Cerebellar nuclear complex (tissue), 1 donor: ENCODE measurements at regions not wholly inside any gene's neighbourhood (a gene's known extent, or its start where the extent isn't known, plus 50 kb on each side); places are given as distances from the start of the nearest gene placed in this dataset.

ENCODE experiments used
- DNase-seq, 2 experiments: peaks; one replicate each; lab custom pipeline; 2025; lab: John Stamatoyannopoulos, UW

DNA sequence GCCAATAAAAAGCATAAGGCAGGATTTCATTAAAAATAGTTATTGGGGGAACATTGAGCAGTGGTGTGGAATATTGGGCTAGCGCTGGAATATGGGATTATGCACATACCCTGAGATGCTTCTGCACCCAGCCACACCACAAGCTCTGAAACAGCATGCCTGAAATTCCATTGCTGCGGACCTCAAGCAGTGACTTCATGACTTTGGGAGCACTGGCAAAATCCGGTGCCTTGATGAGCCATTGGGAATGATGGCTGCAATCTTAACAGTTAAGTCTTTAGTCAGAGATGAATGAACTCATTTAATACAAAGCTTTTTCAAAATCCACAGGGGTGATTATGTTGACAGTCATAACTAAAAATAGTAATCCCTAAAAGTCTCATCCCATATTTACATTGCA lies 274.7 kb upstream of the MTPN start:
- no peak for DNase-seq

DNA sequence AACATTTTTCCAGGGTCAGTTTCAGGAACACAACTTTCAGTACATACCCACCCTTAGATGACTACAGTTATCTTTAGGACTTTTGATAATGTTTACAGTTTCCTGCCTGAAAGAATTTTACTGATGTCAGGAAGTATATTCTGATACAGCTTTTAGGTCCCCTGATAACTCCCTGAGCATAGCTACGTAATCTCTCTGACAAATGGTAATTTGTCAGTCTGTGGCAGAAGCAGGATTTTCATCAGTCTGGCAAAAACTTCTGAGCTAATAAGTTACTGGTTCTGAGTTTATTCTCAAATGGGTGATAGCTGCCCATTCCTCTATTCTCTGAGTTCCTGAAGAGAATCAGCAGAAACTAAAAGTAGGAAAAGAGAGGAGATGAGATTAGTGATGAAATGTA lies 270.1 kb upstream of the MTPN start:
- no peak for DNase-seq

GRCh38 chr7:136245327-136246004 lies 268.3 kb upstream of the MTPN start:
- DNase-seq, result no peak

DNA sequence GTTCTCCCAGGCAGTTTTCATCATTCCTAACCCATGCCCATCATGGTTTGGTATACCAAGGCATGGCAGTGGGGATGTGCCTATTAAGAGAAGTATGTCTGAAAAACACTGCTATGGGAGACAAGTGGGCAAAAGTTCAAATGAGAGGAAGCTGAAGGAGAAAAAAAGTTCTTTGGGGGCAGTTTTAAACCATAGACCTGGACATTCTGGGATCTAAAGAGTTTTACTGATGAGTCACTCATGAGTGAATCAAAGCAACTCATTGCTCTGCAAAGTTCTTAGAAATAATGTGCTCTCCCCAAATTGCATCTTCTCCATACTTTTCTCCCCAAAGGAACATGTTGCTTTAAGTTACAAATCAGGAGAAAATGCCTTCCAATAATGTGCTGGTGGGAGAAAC lies 256.9 kb upstream of the MTPN start:
- no peak for DNase-seq

GRCh38 chr7:136230210-136230609 lies 253.1 kb upstream of the MTPN start:
- DNase-seq, result no peak

- DNase-seq, result no peak
Observed at GRCh38 chr7:136229790-136230189, 252.6 kb upstream of the MTPN start.

DNA sequence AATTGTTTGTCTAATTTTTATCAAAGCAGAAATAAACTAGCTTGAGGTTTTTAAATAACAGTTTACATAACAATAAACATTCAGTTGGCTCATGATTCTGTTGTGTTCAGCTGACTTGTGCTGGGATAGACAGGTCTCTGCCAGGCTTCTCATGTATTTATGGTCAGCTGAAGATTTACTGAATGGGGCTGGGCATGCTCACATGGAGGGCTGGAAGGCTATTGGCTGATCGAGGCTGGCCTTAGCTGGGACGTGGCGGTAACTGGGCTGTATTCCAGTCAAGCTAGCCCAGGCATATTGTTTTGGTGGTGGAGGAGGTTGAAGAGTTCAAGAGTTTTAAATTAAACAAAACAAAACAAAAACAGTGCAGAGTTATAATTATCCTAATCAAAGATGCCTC lies 251.0 kb upstream of the MTPN start:
- DNase-seq, result no peak

DNA sequence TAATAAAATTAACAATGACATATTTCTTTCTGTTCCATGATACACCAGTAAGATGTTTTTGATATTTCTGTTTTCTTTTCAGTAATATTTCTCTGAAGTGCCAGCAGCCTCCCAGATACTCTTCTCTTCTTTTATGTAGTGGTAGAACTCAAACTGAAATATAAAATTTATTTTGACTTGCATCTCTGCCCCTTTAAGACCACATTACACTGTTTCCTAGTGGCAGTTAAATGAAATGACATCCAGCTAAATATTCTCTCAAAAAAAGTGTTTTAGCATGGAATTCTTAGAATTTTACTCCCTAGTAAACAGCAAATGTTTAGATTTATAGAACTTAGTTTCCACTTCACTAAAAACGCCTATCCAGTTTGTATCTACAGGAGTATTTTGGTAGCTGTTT lies 237.2 kb upstream of the MTPN start:
- DNase-seq, result no peak

DNA sequence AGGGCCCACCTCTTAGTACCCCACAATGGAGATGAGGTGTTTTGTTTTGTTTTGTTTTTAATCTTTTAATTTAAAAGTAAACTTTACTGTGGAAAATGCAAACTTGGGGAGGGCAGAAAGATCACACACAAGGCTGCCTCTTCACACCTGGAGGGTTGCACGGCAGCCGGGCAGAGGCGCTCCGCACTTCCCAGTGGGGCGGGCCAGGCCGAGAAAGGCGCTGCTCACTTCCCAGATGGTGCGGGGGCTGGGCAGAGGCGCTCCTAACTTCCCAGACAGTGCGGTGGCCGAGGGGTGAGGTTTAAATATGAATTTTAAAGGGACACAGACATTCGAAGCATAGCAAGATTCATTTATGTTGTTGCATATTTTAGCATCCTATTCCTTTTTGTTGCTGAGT lies 235.9 kb upstream of the MTPN start:
- DNase-seq, result no peak

- DNase-seq, result no peak
Observed at GRCh38 chr7:136210664-136211063, 233.5 kb upstream of the MTPN start.

DNA sequence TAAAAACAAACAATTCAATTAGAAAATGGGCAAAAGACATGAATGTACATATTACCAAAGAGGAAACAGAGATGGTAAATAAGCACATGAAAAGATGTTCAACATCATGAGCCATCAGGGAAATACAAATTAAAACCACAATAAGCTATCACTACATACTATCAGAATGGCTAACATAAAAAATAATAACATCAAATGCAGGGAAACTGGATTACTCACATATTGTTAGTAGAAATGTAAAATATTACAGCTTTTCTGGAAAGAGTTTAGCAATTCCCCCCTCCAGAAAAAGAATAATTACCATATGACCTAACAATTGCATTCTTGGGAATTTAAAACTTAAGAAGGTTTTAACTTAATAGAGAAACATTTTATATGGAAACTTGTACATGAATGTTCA lies 232.9 kb upstream of the MTPN start:
- DNase-seq, result no peak

- DNase-seq, result no peak
Observed at GRCh38 chr7:136205956-136206355, 228.8 kb upstream of the MTPN start.

DNA sequence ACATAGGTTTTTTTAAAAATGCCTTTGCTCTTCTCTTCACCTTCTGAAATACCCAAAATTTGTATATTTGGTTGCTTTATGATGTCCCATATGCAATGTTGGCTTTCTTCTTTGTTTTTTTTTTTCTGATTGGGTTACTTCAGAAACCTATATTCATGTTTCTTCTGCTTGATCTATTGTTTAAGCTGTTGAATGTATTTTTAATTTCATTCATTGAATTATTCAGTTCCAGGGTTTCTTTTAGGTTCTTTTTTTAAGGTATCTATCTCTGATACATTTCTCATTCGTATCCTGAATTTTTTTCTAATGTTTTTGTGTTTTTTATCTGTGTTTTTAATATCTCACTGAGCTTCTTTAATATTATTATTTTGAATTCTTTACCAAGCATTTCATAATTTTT lies 221.0 kb upstream of the MTPN start:
- DNase-seq, result no peak

- no peak for DNase-seq
Observed at GRCh38 chr7:136194878-136195277, 217.7 kb upstream of the MTPN start.

GRCh38 chr7:136193940-136194339 lies 216.8 kb upstream of the MTPN start:
- DNase-seq, result no peak

DNA sequence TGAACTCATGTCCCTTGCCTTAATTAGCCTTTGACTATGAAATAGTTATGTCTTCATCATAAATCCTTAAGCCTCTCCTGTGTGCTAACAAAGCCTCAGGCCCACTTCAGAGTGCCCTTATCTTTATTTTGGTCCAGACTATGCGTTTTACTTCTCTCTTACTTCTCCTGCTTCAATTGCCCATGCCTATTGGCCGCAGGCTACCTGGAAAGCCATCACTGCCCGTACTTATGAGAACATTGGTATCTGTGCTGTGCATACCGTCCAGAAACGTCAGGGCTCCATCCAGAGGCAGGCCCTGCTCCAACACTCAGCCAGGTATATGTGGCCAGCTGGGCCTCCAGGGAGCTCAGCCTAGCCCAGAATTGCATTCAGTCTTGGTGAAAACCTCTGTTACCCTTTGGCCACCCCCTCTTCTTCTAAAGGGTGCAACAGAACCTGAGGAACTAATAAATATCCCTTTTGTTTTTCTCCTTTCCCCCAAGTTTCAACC lies 212.4 kb upstream of the MTPN start:
- DNase-seq, result no peak

- DNase-seq, result no peak
Observed at GRCh38 chr7:136186281-136186680, 209.1 kb upstream of the MTPN start.

- no peak for DNase-seq
Observed at GRCh38 chr7:136184719-136185118, 207.6 kb upstream of the MTPN start.

DNA sequence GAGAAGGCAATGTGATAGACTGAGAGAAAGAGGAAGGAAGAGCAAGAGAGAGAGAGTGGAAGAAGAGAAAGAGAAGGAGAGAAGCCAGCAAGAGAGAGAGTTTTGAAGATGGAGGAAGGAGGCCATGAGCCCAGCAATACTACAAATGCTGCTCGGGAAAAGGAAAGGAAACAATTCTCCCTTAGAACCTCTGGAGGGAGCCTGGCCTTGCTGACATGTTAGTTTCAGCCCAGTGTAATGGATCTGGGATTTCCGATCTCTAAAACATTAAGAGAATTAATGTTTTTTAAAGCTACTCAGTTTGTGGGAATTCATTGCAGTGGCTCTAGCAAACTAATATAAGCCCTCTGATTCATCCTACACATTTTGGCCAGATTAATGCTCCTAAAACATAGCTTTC lies 206.8 kb upstream of the MTPN start:
- no peak for DNase-seq

GRCh38 chr7:136180984-136181383 lies 203.8 kb upstream of the MTPN start:
- DNase-seq, result no peak

DNA sequence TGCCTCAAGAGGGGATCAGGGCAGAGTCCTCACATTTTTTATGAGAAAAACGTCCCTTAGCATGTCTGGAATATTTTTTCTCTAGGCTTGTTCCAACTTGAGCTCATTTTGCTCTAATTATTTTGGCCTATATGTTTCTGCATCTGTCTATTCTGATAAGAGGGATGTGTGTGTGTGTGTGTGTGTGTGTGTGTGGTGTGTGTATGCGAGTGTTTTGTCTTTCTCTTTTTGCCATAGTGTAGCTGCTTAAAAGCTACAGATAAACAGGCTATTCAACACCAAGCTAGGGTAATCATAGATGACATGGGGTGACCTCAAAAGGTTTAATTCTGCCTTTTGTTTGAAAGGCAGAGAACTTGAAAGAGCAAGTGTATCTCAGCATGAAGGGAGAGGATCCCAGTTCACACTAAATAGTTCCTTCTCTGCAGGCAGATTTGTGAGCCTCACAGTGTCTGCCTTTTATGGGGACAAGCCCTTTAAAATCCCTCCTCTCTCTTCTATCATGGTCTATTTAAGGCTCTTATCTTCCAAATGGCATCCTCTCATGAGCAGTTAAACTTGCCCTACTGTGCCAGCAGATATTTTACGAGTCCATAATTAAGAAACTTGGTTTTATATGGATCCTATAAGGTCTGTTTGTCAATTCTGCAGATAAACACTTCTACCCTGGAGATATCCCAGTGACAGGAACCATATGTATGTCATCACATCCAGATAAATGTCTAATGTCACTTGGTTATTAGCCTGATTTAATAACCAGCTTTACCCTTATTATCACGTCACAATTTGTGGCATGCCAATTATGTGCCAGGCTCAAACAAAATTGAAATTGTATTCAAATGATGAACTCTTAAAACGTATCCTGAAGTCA lies 202.9 kb upstream of the MTPN start:
- no peak for DNase-seq

- DNase-seq, result no peak
Observed at GRCh38 chr7:136179154-136179553, 202.0 kb upstream of the MTPN start.

DNA sequence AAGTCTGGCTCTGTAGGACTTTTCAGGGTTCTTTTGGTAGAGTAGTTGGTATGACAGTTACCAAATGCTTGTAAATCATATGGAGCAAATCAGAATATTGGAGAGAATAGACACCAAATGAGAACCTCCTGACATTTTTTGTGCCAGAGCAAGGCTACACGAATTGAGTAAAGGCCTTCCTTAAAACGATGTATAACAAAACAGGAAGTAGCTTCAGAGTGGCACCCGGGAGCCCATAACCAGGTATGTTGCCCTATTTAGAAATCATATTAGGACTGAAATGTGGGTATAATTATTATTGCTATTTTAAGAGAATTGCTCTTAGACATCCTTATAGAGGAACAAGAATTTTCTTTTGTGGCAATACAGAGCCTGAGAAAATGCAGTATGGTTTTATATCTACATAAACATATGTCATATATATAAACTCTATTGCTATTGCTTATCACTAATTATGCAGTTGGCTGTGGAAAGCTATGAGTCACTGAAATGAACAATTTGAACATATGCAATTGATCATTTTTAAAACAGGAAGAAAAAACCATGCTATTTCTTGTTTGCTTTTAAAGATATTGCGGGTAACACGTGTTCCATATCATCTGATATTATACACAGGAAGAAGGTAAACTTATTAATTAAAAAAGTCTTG lies 197.4 kb upstream of the MTPN start:
- DNase-seq, result no peak
